Caki2 (cell line): ENCODE measurements at regions not wholly inside any gene's neighbourhood (a gene's known extent, or its start where the extent isn't known, plus 50 kb on each side); places are given as distances from the start of the nearest gene placed in this dataset.

Experiments used
- DNase-seq: peaks from one replicate; pipeline ENCODE4 v3.0.0-alpha.2; 2015; ENCODE audit warnings: low read depth
- in situ Hi-C: cut with HindIII; loops from 2 replicates; pipeline ENCODE4 v1.10.0; 2016; ENCODE audit warnings: low sequenced_read_pairs, low pct_unique_long_range_greater_than_20kb, mixed read lengths

DNA sequence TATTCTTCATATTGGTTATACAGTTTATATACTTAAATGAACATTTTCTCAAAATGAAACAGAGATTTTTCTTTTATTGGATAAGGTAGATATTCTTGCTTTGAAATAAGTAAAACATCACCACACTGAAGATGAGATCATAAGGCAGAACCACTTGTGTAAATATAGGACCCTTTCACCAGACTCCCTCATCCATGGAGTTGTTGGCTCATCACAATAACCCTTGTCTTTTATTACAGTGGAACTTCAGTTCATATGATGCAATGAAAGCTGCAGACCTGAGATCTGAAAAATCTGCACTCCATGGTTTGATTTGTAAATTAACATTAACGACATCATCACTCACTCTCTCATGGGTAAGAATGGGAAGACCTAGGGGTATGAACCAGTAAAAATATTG, 51.9 kb upstream of the DBX2 start:
- in situ Hi-C loops, result no loop called here
- no peak for DNase-seq

DNA sequence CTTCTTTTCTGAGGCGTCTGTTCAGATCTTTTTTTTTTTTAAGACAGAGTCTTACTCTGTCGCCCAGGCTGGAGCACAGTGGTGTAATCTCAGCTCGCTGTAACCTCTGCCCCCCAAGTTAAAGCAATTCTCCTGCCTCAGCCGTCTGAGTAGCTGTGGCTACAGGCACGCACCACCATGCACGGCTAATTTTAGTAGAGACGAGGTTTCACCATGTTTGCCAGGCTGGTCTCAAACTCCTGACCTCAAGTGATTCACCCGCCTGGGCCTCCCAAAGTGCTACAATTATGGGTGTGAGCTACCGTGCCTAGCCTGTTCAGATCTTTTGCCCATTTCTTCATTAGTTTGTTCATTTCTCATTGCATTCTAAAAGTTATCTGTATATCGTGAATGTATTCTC, 55.1 kb upstream of the DBX2 start:
- DNase-seq, result no peak
- in situ Hi-C loops, result no loop called here

DNA sequence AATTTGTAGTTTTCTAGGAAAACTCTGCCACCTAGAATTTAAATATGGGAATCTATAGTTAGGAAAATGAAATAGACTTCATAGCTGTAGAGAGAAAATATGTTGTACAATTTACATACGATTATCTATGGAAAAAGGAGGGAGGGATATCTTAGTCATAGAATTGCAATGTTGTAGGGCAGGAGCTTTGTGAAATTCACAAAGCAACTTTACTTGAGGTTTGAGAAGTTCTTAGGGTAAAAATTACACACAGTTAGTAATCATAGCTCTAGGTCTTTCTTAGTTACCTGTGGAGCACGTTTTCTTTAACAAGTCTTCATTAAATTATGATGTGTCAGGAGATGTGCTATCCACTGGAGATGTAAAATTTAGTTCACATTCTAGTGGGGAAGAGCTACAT, 61.4 kb upstream of the DBX2 start:
- DNase-seq, result no peak
- in situ Hi-C loops, result no loop called here

- no peak for DNase-seq
- in situ Hi-C loops, result no loop called here
These were observed 70.3 kb upstream of the DBX2 start for GRCh38 chr12:45121224-45121623.

DNA sequence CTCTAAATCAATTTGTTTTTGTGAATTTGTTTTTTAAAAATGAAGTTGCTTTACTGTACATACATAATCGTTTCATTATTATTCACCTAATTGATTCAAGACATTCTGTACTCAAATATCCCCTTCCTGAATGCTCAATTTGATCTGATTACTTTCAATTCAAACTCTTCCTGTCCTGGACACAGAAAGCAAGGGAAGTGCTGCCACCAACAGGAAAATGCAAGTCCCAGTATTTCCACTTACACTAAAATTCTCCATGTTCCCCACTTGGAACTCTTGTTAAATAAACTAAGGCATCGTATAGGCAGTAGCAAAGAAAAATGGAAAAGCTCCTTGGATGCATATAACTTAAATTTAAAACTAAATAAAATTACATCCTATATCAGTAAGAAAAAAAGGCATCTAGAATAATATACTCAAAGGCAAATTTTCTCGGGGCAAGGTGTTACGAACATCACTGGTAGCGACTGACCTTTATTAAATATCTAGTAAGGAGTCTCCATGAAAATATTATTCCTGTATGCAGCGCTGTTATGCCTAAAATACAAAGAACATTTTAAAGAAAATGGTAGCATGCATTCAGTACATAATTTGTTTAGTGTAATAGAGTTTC, 72.0 kb upstream of the DBX2 start:
- DNase-seq, result no peak
- in situ Hi-C loops, result no loop called here

GRCh38 chr12:45124485-45125155, 73.7 kb upstream of the DBX2 start:
- in situ Hi-C loops, result no loop called here
- DNase-seq, result no peak

DNA sequence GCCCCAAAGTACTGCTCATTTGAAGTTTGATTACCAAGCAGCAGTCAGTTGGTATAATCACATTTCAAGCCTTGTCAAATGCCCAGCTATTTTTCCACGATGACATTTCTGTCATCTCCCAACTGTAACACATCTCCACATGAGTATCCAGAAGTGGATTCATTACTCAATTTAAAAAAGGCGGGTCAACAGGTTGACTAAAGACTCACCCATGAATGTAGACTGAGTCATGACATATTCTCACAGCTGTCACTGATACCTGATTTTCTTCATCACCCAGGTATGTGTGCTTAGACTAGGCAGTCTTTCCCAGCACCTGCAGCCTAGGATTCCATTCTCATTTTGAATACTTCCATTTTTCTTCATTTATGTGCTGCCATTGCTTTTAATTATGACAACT, 75.1 kb upstream of the DBX2 start:
- in situ Hi-C loops, result no loop called here
- DNase-seq, result no peak

DNA sequence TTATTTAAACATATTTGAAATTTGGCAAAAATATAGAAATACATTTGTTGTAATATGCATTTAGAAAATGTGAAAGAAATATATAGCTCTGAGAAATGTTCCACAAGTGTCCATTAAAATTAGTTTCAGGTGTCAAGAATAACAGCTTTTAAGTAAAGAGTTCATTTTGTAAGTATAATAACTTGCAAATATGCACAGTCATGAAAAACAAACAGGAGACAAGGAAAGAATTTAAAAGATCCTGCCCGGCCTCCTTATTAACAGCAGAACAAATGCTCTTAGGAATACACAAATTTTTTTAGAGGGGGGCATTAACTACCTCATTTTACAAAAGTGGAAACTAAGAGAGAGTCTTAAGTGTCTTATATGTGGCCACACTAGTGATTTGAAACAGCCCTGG, 77.7 kb upstream of the DBX2 start:
- in situ Hi-C loops, result no loop called here
- no peak for DNase-seq

GRCh38 chr12:45130881-45131281, 80.0 kb upstream of the DBX2 start:
- DNase-seq, result peak; percentile 55
- in situ Hi-C loops, result no loop called here

DNA sequence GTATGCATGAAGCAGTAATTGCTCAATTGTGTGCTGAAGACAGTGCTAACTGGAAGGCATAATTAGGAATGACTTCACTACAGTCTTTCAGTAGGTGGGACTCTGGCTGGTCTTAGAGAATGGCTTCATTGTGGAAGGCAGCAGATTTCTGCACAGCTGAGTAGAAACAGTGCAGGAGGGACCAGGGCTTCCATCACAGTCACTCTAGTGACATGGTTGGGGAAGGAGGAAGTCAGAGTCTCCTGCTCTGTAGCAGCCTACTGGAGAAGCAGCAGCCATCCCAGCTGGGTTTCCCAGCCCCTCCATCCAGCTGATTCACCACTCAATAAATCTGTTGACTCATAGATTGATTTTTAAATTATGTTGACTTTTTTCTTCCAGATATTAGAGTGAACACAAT, 80.6 kb upstream of the DBX2 start:
- in situ Hi-C loops, result no loop called here
- DNase-seq, result no peak

- in situ Hi-C loops, result no loop called here
- DNase-seq, result no peak
These were observed 77.3 kb upstream of the ANO6 start for GRCh38 chr12:45138609-45139008.

DNA sequence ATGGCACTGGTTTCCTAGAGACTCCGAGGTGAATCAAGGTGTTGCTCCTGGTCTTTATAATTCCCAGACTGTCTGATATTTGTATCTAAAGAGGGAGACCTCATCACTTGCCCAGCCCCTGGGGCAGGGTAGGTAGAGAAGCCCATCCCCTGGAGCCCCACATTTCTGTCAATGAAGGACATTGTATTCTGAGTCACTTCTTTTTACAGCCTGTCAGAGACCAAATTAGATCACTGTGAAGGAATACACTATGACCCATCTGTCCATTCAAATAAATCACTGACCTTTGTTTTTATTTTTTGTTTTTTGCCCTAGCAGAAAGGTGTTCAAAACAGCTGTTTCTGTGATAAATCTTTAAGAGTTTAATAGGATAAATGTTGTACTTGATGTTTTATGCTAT, 67.9 kb upstream of the ANO6 start:
- in situ Hi-C loops, result no loop called here
- no peak for DNase-seq

DNA sequence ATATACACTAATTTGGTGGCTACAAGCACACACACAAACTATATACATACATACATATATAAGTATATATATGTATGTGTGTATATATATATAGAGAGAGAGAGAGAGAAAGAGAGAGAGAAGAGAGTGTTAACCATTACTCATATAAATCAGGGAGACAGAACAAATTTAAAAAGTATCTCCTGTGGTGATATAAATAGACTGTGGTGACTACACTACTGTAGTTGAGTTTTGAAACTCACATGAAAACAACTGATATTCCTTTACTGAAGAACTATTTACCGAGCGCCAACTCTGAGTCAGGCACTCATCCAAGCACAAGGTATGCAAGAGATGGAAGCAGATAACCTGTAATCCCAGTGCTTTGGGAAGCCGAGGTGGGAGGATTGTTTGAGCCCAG, 67.3 kb upstream of the ANO6 start:
- in situ Hi-C loops, result no loop called here
- DNase-seq, result no peak

DNA sequence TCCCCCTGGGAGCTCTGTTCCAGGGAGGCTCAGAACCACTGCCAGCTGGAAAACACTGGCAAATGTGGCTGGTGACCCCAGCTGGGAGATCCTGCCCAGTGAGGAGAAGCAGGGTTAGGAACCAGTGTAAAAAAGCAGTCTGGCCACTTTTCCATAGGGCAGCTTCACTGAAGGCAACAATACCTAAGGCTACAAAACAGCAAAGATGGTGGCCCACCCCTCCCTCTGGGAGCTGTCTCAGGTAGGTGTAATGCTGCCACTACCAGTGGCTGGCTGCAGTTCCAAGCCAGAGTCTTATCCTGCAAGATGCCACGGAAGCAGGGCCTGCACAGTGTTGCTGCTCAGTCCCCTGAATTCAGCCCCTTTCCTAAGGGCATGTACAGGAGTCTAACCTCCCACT, 50.6 kb upstream of the ANO6 start:
- no peak for DNase-seq
- in situ Hi-C loops, result no loop called here

GRCh38 chr12:45166056-45166455, 49.8 kb upstream of the ANO6 start:
- in situ Hi-C loops, result no loop called here
- no peak for DNase-seq
